Central memory CD8-positive, alpha-beta T cell (primary cell): ENCODE measurements at regions not wholly inside any gene's neighbourhood (a gene's known extent, or its start where the extent isn't known, plus 50 kb on each side); places are given as distances from the start of the nearest gene placed in this dataset.

ENCODE experiments used
- ATAC-seq: fragments of 150-1000 bp; cut with Tn5 transposase; replicated peaks from 2 replicates; pipeline ENCODE4 v1.10.0; 2022; ENCODE audit warnings: mild to moderate bottlenecking, moderate FRiP score, moderate number of reproducible peaks; ENCODE audit not compliant: poor library complexity, severe bottlenecking; ENCODE audit errors: extremely low read depth
- DNase-seq, 2 donors: peaks; one replicate each; pipeline ENCODE4 v3.0.0; 2021; ENCODE audit warnings: low spot score in 2 of 2
- H3K27ac Mint-ChIP-seq: one replicate; pipeline ENCODE4 v1.8.0; 2022; ENCODE audit warnings: low read depth, mild to moderate bottlenecking, moderate library complexity, mixed read lengths
- H3K27me3 Mint-ChIP-seq: one replicate; pipeline ENCODE4 v1.8.0; 2022; ENCODE audit warnings: mixed read lengths
- H3K36me3 Mint-ChIP-seq: one replicate; pipeline ENCODE4 v1.8.0; 2022; ENCODE audit warnings: mild to moderate bottlenecking, moderate library complexity, mixed read lengths; ENCODE audit not compliant: insufficient read depth
- H3K4me1 Mint-ChIP-seq: one replicate; pipeline ENCODE4 v1.8.0; 2022; ENCODE audit warnings: mixed read lengths
- H3K4me3 Mint-ChIP-seq: one replicate; pipeline ENCODE4 v1.8.0; 2022; ENCODE audit warnings: mild to moderate bottlenecking, moderate library complexity, mixed read lengths
- H3K9me3 Mint-ChIP-seq: one replicate; pipeline ENCODE4 v1.8.0; 2022; ENCODE audit warnings: mixed read lengths

DNA sequence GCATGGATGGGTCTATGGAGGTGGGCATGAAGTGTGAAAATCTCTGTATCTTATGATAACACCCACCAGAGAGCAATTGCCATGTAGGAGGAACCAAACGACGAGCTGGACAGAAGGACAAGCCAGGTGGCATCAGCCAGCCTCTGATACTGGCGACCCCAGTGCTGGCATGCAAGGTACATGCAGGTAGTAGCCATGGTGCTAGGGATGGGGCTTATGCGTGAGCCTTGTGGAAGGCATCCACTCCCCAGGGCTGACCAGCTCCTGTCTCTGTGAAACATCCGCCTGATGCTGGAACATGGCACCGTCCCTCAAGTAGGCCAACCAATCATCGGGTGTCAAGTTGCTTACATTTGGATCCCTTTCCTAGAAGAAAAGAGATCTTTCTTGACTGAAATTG, 412.9 kb downstream of the GADD45G start:
- Mint-ChIP-seq H3K4me1 (no peaks in the 10 kb centered on the region), H3K27ac (no peak overlapping the region), H3K36me3 (no peaks in the 10 kb centered on the region), H3K9me3 (no peaks in the 10 kb centered on the region), H3K4me3 (no peak overlapping the region), H3K27me3 (peaks cover 19% of the 10 kb centered on the region)
- DNase-seq (no peak), ATAC-seq (no peak)

DNA sequence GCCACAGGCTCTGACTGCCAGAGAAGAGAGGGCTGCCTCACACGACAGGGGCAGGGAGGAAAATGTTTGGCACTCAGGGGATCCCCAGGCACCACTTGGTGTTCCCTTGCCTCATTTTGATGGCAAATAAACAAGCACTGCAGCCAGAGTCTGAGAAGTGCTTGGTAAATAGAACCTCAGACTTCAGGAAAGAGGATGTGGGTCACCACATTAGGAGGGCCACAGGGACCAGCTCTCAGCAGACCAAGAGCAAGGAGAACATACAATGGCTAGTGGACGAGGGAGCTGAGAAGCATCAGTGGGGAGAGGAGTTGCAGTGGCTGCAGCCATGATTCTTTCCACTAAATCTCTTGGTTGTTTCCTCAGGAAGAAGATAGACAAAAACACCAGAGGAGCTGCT, 413.9 kb downstream of the GADD45G start:
- Mint-ChIP-seq H3K4me3 (no peak overlapping the region), H3K27ac (no peak overlapping the region), H3K36me3 (no peaks in the 10 kb centered on the region), H3K27me3 (peaks cover 19% of the 10 kb centered on the region), H3K9me3 (no peaks in the 10 kb centered on the region), H3K4me1 (no peaks in the 10 kb centered on the region)
- ATAC-seq (no peak), DNase-seq (no peak)

GRCh38 chr9:90019626-90020025, 414.8 kb downstream of the GADD45G start:
- Mint-ChIP-seq H3K36me3 (no peaks in the 10 kb centered on the region), H3K27me3 (peaks cover 23% of the 10 kb centered on the region), H3K4me3 (no peak overlapping the region), H3K9me3 (no peaks in the 10 kb centered on the region), H3K4me1 (no peaks in the 10 kb centered on the region), H3K27ac (no peak overlapping the region)
- ATAC-seq, result no peak
- DNase-seq, result no peak

GRCh38 chr9:90020276-90020871, 415.6 kb downstream of the GADD45G start:
- DNase-seq (no peak), ATAC-seq (no peak)
- no peak overlapping the region for H3K4me3 Mint-ChIP-seq
- H3K27me3 Mint-ChIP-seq, result peaks cover 30% of the 10 kb centered on the region
- no peak overlapping the region for H3K27ac Mint-ChIP-seq
- no peaks in the 10 kb centered on the region for H3K36me3 Mint-ChIP-seq
- H3K4me1 Mint-ChIP-seq, result no peaks in the 10 kb centered on the region
- H3K9me3 Mint-ChIP-seq, result no peaks in the 10 kb centered on the region

GRCh38 chr9:90021216-90021906, 416.5 kb downstream of the GADD45G start:
- H3K4me1 Mint-ChIP-seq, result no peaks in the 10 kb centered on the region
- H3K27ac Mint-ChIP-seq, result no peak overlapping the region
- peaks cover 27% of the 10 kb centered on the region for H3K27me3 Mint-ChIP-seq
- no peak for ATAC-seq
- no peaks in the 10 kb centered on the region for H3K9me3 Mint-ChIP-seq
- H3K36me3 Mint-ChIP-seq, result no peaks in the 10 kb centered on the region
- no peak for DNase-seq
- H3K4me3 Mint-ChIP-seq, result no peak overlapping the region

GRCh38 chr9:90022474-90022873, 417.7 kb downstream of the GADD45G start:
- Mint-ChIP-seq H3K4me1 (no peaks in the 10 kb centered on the region), H3K27me3 (peaks cover 23% of the 10 kb centered on the region), H3K36me3 (no peaks in the 10 kb centered on the region), H3K27ac (no peak overlapping the region), H3K9me3 (no peaks in the 10 kb centered on the region), H3K4me3 (no peak overlapping the region)
- DNase-seq (no peak), ATAC-seq (no peak)

GRCh38 chr9:90023861-90024260, 419.0 kb downstream of the GADD45G start:
- DNase-seq (no peak), ATAC-seq (no peak)
- H3K27ac Mint-ChIP-seq, result no peak overlapping the region
- H3K27me3 Mint-ChIP-seq, result peaks cover 17% of the 10 kb centered on the region
- no peaks in the 10 kb centered on the region for H3K9me3 Mint-ChIP-seq
- no peak overlapping the region for H3K4me3 Mint-ChIP-seq
- H3K4me1 Mint-ChIP-seq, result no peaks in the 10 kb centered on the region
- H3K36me3 Mint-ChIP-seq, result no peaks in the 10 kb centered on the region

DNA sequence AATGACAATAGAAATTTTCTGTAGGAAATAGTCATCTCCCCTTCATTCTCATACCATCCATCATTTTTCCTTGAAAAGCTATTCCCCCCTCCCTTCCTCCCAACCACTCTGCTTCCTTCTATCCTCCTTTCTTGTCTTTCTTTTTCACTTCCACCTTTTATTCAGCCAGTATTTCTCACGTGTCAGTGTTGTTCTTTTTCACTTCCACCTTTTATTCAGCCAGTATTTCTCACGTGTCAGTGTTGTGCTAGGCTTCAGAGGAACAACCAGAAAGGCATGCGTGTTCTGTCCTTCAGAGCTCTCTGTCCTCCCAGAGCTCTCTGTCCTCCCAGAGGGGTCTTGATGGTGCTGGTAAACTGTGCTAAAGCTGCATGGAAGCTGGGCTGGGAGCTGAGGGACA, 419.6 kb downstream of the GADD45G start:
- no peaks in the 10 kb centered on the region for H3K9me3 Mint-ChIP-seq
- ATAC-seq, result no peak
- H3K36me3 Mint-ChIP-seq, result no peaks in the 10 kb centered on the region
- no peaks in the 10 kb centered on the region for H3K4me1 Mint-ChIP-seq
- DNase-seq, result no peak
- H3K4me3 Mint-ChIP-seq, result no peak overlapping the region
- no peak overlapping the region for H3K27ac Mint-ChIP-seq
- peaks cover 14% of the 10 kb centered on the region for H3K27me3 Mint-ChIP-seq

GRCh38 chr9:90024823-90025222, 420.0 kb downstream of the GADD45G start:
- peaks cover 14% of the 10 kb centered on the region for H3K27me3 Mint-ChIP-seq
- H3K4me3 Mint-ChIP-seq, result no peak overlapping the region
- H3K27ac Mint-ChIP-seq, result no peak overlapping the region
- H3K9me3 Mint-ChIP-seq, result no peaks in the 10 kb centered on the region
- no peaks in the 10 kb centered on the region for H3K4me1 Mint-ChIP-seq
- no peak for ATAC-seq
- no peaks in the 10 kb centered on the region for H3K36me3 Mint-ChIP-seq
- DNase-seq, result no peak

DNA sequence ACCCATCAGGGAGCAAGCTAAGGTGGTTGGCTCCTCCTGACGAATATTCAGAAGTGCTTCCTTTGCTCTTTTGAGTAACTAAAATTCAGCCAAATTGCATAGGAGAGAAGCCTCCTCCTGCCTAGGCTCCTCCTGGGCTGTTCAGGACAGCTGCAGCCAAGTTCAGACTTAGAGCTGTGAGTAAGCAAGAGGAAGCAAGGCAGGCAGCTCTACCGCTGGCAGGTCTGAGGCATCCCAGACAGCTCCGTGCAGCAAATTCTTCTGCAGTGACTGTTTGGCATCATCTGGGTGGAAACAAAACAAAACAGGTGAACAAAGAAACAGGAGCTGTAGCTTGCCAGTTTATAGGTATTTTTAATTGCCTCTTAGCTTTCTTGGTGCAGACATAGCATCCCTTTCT, 421.0 kb downstream of the GADD45G start:
- Mint-ChIP-seq H3K9me3 (no peaks in the 10 kb centered on the region), H3K4me3 (no peak overlapping the region), H3K27me3 (peaks cover 14% of the 10 kb centered on the region), H3K4me1 (no peaks in the 10 kb centered on the region), H3K27ac (no peak overlapping the region), H3K36me3 (no peaks in the 10 kb centered on the region)
- no peak for ATAC-seq
- no peak for DNase-seq

DNA sequence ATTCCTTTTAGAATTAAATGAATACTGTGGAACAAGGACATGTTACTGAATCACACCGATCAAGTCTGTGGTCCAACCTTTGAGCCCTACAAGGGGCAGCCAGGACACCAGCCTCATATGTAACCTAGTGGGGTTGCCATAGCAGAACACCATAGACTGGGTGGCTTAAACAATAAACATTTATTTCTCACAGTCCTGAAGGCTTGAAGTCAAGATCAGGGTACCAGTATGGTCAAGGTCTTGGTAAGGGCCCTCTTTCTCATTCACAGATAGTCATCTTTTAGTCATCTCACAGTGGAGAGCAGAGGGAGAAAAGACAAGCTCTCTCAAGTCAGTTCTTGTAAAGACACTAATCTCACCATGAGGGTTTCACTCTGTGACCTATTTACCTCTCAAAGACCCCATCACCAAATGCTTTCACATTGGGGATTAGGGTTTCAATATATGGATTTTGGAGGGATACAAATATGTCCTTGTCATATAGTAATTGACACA, 422.5 kb downstream of the GADD45G start:
- ATAC-seq (no peak), DNase-seq (no peak)
- H3K36me3 Mint-ChIP-seq, result no peaks in the 10 kb centered on the region
- H3K27me3 Mint-ChIP-seq, result peaks cover 14% of the 10 kb centered on the region
- H3K4me1 Mint-ChIP-seq, result no peaks in the 10 kb centered on the region
- no peak overlapping the region for H3K4me3 Mint-ChIP-seq
- no peak overlapping the region for H3K27ac Mint-ChIP-seq
- no peaks in the 10 kb centered on the region for H3K9me3 Mint-ChIP-seq

DNA sequence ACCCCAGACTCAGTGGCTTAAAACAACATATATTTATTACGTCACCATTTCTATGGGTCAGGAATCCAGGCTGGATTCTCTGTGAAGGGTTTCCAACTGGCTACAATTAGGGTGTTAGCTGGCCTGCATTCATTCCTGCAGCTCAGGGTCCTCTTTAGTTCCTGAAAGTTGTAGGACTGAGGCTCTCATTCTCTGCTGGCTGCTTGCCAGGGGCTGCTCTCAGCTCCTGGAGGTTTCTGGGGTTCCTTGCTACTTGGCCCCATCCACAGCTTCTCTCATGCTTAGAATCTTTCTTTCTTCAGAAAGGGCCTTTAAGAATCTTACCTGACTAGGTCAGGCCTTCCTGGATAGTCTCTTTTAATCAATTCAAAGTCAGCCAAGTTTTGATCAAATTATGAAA, 424.6 kb downstream of the GADD45G start:
- ATAC-seq (no peak), DNase-seq (no peak)
- Mint-ChIP-seq H3K27ac (no peak overlapping the region), H3K4me1 (no peaks in the 10 kb centered on the region), H3K4me3 (no peak overlapping the region), H3K9me3 (no peaks in the 10 kb centered on the region), H3K36me3 (no peaks in the 10 kb centered on the region), H3K27me3 (peaks cover 23% of the 10 kb centered on the region)

GRCh38 chr9:90029996-90030395, 425.2 kb downstream of the GADD45G start:
- ATAC-seq (no peak), DNase-seq (no peak)
- no peak overlapping the region for H3K27ac Mint-ChIP-seq
- H3K4me3 Mint-ChIP-seq, result no peak overlapping the region
- no peaks in the 10 kb centered on the region for H3K4me1 Mint-ChIP-seq
- peaks cover 17% of the 10 kb centered on the region for H3K27me3 Mint-ChIP-seq
- H3K9me3 Mint-ChIP-seq, result no peaks in the 10 kb centered on the region
- no peaks in the 10 kb centered on the region for H3K36me3 Mint-ChIP-seq
